ENCODE measurements at regions not wholly inside any gene's neighbourhood (a gene's known extent, or its start where the extent isn't known, plus 50 kb on each side); places are given as distances from the start of the nearest gene placed in this dataset.

DNA sequence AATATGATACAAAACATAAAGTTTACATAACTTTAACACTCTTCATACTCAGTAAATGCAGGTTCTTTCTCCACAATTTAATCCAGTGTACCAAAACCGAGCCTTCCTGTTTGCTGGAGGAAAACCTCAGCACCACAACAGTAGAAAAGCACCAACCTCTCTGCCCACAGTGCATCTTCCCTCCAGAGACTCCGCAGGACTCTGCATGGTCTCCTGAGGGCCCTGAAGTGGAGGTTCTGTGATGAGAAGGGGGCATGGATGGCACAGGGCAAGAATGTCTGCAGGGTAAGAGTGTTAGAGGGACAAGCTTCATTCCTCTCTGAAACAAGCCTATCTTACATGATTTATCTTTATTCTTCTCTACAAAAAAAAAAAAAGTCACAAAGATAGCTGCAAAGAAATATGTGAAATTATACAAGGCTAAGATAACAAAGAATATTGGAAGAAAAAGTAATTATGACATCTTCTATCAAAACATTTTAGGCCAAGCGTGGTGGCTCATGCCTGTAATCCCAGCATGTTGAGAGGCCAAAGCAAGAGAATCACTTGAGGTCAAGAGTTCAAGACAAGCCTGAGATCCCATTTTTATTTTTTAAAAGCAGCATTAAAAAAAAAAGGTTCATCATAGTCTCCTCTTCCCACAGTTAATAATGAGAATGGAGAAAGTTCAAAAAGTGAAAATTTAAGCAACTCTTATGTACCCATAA, 102.0 kb downstream of the VPREB1 start:
- H3K4me3 ChIP-seq (ENCODE audit: low read depth, low read length) = no peak overlapping the region
- H3K36me3 ChIP-seq (replicated peaks) = no peaks in the 10 kb centered on the region
- no peak overlapping the region for H3K27ac ChIP-seq
- DNase-seq = no peak
- TF ChIP-seq, protein P1, sequence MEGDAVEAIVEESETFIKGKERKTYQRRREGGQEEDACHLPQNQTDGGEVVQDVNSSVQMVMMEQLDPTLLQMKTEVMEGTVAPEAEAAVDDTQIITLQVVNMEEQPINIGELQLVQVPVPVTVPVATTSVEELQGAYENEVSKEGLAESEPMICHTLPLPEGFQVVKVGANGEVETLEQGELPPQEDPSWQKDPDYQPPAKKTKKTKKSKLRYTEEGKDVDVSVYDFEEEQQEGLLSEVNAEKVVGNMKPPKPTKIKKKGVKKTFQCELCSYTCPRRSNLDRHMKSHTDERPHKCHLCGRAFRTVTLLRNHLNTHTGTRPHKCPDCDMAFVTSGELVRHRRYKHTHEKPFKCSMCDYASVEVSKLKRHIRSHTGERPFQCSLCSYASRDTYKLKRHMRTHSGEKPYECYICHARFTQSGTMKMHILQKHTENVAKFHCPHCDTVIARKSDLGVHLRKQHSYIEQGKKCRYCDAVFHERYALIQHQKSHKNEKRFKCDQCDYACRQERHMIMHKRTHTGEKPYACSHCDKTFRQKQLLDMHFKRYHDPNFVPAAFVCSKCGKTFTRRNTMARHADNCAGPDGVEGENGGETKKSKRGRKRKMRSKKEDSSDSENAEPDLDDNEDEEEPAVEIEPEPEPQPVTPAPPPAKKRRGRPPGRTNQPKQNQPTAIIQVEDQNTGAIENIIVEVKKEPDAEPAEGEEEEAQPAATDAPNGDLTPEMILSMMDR (IDR thresholded peaks at IDR 0.05; ENCODE audit: low read depth, low read length, missing control alignments) = no peak
- peaks cover 29% of the 10 kb centered on the region for H3K27me3 ChIP-seq (replicated peaks)
- in situ Hi-C loops (cut with HindIII; ENCODE audit: low pct_ligation_motif_present, low sequenced_read_pairs) = no loop called here

DNA sequence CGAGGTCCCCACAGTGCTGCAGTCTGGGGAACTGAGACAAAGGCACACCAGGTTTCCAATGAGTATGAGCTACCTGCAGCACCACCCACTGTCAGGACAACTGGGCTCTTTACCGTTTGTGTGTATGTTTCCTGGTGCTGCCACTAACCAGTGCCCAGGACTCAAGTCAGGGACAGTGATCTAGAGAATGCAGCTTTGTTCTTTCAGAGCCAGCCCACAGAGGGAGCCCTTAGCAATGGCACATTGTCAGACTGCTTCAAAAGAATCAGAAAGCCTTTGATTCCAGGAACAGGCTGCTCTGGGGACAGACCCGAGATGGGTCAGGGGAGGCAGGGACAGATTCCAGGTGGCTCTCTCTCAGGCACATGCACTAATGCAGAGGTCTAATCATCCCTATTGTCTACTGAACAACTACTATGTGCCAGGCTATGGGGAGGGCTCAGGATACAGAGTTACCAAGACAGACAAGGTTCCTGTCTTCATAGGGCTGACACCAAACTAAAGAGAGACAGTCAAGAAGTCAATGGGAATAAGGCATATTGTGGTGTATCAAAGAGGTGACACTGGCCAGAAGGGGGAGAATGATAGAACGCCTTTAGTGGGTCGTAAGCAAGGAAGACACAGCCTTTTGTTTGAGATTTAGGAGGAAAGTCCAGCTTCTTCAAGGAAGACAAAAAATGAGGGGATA, 103.7 kb downstream of the VPREB1 start:
- Histone ChIP-seq H3K27ac (no peak overlapping the region), H3K4me3 (ENCODE audit: low read depth, low read length) (no peak overlapping the region), H3K27me3 (replicated peaks) (peaks cover 34% of the 10 kb centered on the region), H3K36me3 (replicated peaks) (no peaks in the 10 kb centered on the region)
- no peak for DNase-seq
- TF ChIP-seq, protein P1 (IDR thresholded peaks at IDR 0.05; ENCODE audit: low read depth, low read length, missing control alignments) = peak; percentile 47
- in situ Hi-C loops (cut with HindIII; ENCODE audit: low pct_ligation_motif_present, low sequenced_read_pairs) = no loop called here

DNA sequence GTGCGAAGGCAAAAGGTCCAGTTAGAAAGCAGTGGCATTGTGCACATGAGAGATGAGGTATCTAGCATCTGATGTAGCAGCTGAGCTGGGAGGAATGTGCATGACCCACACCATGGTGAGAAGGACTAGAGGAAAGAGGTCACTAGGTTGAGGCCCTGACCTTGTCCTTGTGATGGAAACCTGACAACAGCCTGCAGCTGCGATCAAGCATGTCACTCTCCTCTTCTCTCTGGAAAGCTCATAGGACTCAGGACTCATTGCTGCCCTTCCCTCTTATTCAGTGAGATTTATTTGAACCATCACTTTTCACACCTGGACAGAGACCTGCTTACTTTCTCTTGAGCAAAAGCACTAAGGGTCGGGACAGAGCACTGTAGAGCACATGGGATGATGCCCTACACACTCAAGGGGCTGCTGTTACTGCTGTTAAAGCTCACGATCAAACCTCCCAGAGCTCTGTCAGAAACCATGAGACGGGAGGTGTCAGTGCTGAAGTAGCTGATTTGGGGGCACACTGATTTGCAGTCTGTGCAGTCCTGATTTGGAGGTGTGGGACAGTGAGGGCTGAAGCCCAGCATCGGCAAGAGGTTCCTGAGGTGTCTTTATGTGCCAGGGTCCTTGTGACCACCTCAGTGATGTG, 104.3 kb downstream of the VPREB1 start:
- Histone ChIP-seq H3K27ac (no peak overlapping the region), H3K36me3 (replicated peaks) (no peaks in the 10 kb centered on the region), H3K4me3 (ENCODE audit: low read depth, low read length) (no peak overlapping the region), H3K27me3 (replicated peaks) (peaks cover 34% of the 10 kb centered on the region)
- in situ Hi-C loops (cut with HindIII; ENCODE audit: low pct_ligation_motif_present, low sequenced_read_pairs) = no loop called here
- TF ChIP-seq, protein P1 (IDR thresholded peaks at IDR 0.05; ENCODE audit: low read depth, low read length, missing control alignments) = no peak
- DNase-seq = no peak

DNA sequence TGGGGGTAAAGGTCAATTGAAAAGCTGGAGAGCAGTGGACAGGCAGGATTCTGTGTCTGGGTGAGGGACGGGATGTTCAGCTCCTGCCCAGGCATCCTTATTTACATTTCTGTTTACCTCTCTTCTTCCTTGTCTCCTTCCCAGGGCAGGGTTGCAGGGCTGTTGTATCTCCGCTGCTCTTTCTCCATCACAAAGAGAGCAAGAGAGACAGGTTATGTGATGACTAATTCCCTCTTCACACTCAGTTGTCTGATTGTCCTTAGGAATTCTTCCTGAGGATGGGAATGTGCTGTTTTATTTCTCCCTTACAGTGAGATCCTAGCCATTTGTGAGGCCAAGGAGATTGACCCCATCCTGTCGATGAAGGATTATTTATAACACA, 104.9 kb downstream of the VPREB1 start:
- DNase-seq = no peak
- H3K36me3 ChIP-seq (replicated peaks) = no peaks in the 10 kb centered on the region
- no peak overlapping the region for H3K4me3 ChIP-seq (ENCODE audit: low read depth, low read length)
- H3K27me3 ChIP-seq (replicated peaks) = peaks cover 36% of the 10 kb centered on the region
- H3K27ac ChIP-seq = no peak overlapping the region
- in situ Hi-C loops (cut with HindIII; ENCODE audit: low pct_ligation_motif_present, low sequenced_read_pairs) = no loop called here
- TF ChIP-seq, protein P1 (IDR thresholded peaks at IDR 0.05; ENCODE audit: low read depth, low read length, missing control alignments) = no peak

DNA sequence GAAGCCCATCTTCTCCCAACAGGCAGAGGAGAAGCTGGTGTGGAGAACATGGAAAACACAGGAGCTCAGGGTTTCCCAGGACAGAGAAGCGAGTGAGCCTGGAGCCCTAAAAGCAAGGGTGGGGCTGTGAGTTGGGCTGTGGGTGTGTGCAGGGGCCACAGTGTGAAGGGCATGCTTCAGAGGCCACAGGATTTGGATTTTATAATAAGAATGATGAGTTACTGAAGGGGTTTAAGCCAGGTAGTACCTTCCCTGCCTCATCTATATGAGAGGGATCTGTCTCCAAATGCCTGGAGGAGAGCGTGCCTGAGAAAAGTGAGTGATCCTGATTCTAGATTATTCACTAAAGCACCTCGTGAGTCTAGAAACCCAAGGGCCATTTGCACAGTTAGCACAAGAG, 106.8 kb downstream of the VPREB1 start:
- H3K4me3 ChIP-seq (ENCODE audit: low read depth, low read length) = no peak overlapping the region
- no peak for DNase-seq
- peaks cover 41% of the 10 kb centered on the region for H3K27me3 ChIP-seq (replicated peaks)
- no peaks in the 10 kb centered on the region for H3K36me3 ChIP-seq (replicated peaks)
- TF ChIP-seq, protein P1 (IDR thresholded peaks at IDR 0.05; ENCODE audit: low read depth, low read length, missing control alignments) = no peak
- no peak overlapping the region for H3K27ac ChIP-seq
- in situ Hi-C loops (cut with HindIII; ENCODE audit: low pct_ligation_motif_present, low sequenced_read_pairs) = no loop called here
